ENCODE measurements at regions not wholly inside any gene's neighbourhood (a gene's known extent, or its start where the extent isn't known, plus 50 kb on each side); places are given as distances from the start of the nearest gene placed in this dataset.

DNA sequence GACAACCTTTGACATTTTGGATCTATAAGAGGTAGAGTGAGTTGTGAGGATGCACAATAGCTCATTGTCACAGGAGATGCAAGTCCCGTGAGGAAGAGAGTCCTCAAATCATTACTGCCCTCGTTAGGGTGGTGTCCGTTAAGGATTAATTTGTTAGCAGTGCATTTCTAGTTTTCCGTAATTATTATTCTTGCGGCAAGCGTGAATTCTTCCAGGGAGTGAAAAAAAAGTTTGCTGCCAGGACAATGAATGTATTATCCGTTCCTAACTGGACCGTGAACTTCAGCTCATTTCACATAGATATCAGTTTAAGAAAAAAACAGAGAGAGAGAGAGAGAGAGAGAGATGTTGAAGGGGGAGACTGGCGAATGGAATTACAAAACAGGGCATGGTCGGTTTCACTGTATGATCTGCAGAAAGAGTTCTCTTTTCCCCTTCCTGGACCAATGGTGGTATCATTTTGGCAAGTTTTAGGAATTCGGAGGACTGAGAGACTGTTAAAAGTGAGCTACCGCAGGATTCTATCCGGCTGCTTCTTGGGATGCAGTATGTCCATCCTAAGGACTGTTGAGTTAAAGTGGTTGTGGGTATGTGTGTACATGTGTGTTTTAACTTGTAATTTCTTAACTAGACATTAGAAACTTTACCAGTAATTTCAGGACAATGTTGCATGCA lies 216.0 kb upstream of the NFIA start:
- Histone ChIP-seq H3K36me3 (ENCODE audit: control insufficient read depth, insufficient read depth, low read length) (no peaks in the 10 kb centered on the region), H3K4me3 (ENCODE audit: low read depth, low read length) (no peak overlapping the region), H3K27me3 (ENCODE audit: control insufficient read depth, insufficient read depth, low read length) (0 out of 2 replicates have a peak, but pooled peaks cover 2% of the 10 kb centered on the region)
- TF ChIP-seq, protein P1, sequence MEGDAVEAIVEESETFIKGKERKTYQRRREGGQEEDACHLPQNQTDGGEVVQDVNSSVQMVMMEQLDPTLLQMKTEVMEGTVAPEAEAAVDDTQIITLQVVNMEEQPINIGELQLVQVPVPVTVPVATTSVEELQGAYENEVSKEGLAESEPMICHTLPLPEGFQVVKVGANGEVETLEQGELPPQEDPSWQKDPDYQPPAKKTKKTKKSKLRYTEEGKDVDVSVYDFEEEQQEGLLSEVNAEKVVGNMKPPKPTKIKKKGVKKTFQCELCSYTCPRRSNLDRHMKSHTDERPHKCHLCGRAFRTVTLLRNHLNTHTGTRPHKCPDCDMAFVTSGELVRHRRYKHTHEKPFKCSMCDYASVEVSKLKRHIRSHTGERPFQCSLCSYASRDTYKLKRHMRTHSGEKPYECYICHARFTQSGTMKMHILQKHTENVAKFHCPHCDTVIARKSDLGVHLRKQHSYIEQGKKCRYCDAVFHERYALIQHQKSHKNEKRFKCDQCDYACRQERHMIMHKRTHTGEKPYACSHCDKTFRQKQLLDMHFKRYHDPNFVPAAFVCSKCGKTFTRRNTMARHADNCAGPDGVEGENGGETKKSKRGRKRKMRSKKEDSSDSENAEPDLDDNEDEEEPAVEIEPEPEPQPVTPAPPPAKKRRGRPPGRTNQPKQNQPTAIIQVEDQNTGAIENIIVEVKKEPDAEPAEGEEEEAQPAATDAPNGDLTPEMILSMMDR (IDR thresholded peaks at IDR 0.05; ENCODE audit: insufficient read depth, low read depth, low read length), result no peak
- ChIA-PET POLR2A (no interaction called here), CTCF (interaction anchor here (0.7 to 2.1 kb wide), 2 partner anchors 8 to 185 kb away, joined by 3 to 10 read pairs; no protein-coding TSS in a partner anchor)
- DNase-seq (ENCODE audit: low read depth), result no peak

DNA sequence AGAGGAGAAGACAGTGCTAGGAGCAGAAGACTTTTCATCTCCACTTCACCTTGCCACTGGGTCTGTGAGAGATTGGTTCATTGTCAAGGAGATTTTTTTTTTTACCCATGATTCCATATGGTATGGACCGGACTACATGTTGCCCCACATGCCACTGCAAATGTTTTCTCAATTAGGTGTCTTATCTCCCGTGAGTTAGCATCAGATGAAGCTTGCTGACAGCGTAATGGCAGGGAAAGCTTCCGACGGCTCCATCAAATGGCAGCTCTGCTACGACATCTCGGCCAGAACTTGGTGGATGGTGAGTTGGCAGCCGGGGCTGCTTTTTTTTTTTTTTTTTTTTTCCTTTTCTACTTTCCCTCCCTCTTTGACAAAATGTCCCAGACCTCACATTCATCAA lies 217.2 kb upstream of the NFIA start:
- Histone ChIP-seq H3K4me3 (ENCODE audit: low read depth, low read length) (no peak overlapping the region), H3K36me3 (ENCODE audit: control insufficient read depth, insufficient read depth, low read length) (no peaks in the 10 kb centered on the region), H3K27me3 (ENCODE audit: control insufficient read depth, insufficient read depth, low read length) (peaks cover 2% of the 10 kb centered on the region; the same call in 1 of the 2 replicates)
- ChIA-PET CTCF (interaction anchor here (0.6 to 2.1 kb wide), 2 partner anchors 7 to 938 kb away, joined by 3 to 10 read pairs; no protein-coding TSS in a partner anchor), POLR2A (no interaction called here)
- no peak for DNase-seq (ENCODE audit: low read depth)
- TF ChIP-seq, protein P1 (IDR thresholded peaks at IDR 0.05; ENCODE audit: insufficient read depth, low read depth, low read length), result no peak

DNA sequence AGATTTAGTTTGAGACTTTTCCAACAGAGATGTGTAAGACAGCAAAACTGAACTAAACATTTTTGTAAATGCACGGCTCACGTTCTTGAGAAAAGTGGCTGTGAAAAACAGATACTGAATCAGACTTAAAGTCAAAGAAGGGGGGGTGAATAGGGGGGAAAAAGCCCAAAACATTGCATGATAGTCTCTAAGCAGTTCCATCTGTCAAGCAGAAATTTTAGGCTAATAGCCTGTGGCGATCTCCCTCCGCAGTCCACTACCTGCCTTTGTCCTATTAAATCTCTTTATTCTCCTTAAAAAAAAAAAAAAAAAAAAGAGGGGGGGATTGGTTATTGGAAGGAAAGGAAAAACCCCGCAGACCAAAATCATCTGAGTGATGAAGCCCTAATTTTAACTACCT lies 217.6 kb upstream of the NFIA start:
- POLR2A ChIA-PET, result no interaction called here

DNA sequence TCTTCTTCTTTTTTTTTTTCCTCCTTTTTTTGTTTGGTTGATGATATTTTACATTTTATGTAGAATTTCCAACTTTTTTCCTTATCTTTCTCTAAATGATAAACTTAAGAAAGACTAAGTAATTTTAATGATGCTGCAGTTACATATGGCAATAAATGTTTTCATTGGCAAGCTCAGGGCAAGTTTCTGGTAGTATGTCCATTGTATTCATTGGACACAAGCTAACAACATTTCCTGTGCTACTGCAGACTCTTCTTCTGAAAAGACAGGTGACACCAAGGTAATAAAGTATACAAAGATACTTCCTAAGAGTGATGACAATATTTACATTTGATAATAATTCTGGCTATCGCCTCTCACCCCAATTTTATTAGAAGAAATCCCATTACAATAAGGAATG lies 219.2 kb upstream of the NFIA start:
- H3K27me3 ChIP-seq (ENCODE audit: control insufficient read depth, insufficient read depth, low read length), result peaks cover 2% of the 10 kb centered on the region; the same call in 1 of the 2 replicates
- H3K36me3 ChIP-seq (ENCODE audit: control insufficient read depth, insufficient read depth, low read length), result no peaks in the 10 kb centered on the region
- TF ChIP-seq, protein P1 (IDR thresholded peaks at IDR 0.05; ENCODE audit: insufficient read depth, low read depth, low read length), result no peak
- no peak for DNase-seq (ENCODE audit: low read depth)
- ChIA-PET CTCF (no interaction called here), POLR2A (no interaction called here)
- no peak overlapping the region for H3K4me3 ChIP-seq (ENCODE audit: low read depth, low read length)

More for the DNA sequence above, 217.6 kb upstream of the NFIA start:
- H3K36me3 ChIP-seq (ENCODE audit: control insufficient read depth, insufficient read depth, low read length), result no peaks in the 10 kb centered on the region
- TF ChIP-seq, protein P1 (IDR thresholded peaks at IDR 0.05; ENCODE audit: insufficient read depth, low read depth, low read length), result no peak
- peaks cover 2% of the 10 kb centered on the region; the same call in 1 of the 2 replicates for H3K27me3 ChIP-seq (ENCODE audit: control insufficient read depth, insufficient read depth, low read length)
- no peak for DNase-seq (ENCODE audit: low read depth)
- H3K4me3 ChIP-seq (ENCODE audit: low read depth, low read length), result no peak overlapping the region
- CTCF ChIA-PET, result no interaction called here

DNA sequence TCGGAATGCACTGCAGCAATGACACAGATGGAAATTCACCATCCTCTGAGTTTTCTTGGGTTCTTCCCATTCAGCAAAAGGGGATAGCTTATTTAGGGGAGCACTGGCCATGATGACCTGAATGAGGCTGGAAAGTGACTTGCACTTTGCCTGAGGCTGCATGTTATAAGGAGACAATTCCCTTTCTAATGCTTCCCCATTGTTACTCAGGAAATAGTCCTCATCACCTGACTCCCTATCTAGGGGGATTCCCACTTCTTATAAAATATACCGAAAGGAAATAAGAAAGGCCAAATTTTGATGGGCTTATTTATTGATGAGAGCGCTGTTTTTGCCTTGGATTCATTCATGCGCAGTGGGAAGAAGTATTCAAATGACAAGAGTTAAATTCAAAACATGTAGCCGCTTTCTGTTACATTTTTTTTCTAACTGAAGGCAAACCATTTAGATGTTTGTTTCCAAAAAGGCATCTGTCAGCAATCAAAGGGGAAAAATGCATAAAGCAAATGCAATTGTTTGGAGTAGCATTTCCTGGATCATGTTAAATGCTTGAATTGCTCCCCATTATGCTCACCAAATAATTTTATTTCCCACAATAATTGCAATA lies 220.3 kb upstream of the NFIA start:
- ChIA-PET CTCF (no interaction called here), POLR2A (no interaction called here)
- no peak for DNase-seq (ENCODE audit: low read depth)
- no peaks in the 10 kb centered on the region for H3K36me3 ChIP-seq (ENCODE audit: control insufficient read depth, insufficient read depth, low read length)
- TF ChIP-seq, protein P1 (IDR thresholded peaks at IDR 0.05; ENCODE audit: insufficient read depth, low read depth, low read length), result no peak
- peaks cover 2% of the 10 kb centered on the region; the same call in 1 of the 2 replicates for H3K27me3 ChIP-seq (ENCODE audit: control insufficient read depth, insufficient read depth, low read length)
- H3K4me3 ChIP-seq (ENCODE audit: low read depth, low read length), result no peak overlapping the region
